Tibial nerve (tissue), 4 donors: ENCODE measurements at regions not wholly inside any gene's neighbourhood (a gene's known extent, or its start where the extent isn't known, plus 50 kb on each side); places are given as distances from the start of the nearest gene placed in this dataset.
"Not testable (repeated sequence)": the region's sequence is repeated elsewhere in the genome, so short reads cannot be mapped to it uniquely, and the experiment has no call there.

Source experiments
- DNase-seq, 2 donors: peaks; one replicate each; pipeline ENCODE4 v3.0.0-alpha.2; 2019; ENCODE audit warnings: low spot score in 2 of 2
- H3K27ac ChIP-seq, 4 donors: fragments of 200-600 bp; sonication (generic) in 3 of 4; one replicate each; pipeline ENCODE4 v1.5.1; 2017 to 2019; ENCODE audit warnings: mild to moderate bottlenecking in 1 of 4
- H3K27me3 ChIP-seq, 2 donors: fragments of 200-600 bp; sonication (generic) in 1 of 2; one replicate each; pipeline versions ENCODE4 v1.5.1 to v1.6.0; 2017 to 2019
- H3K36me3 ChIP-seq, 3 donors: fragments of 200-600 bp; sonication (generic); one replicate each; pipeline ENCODE4 v1.5.1; 2018 to 2019
- H3K4me1 ChIP-seq, 4 donors: fragments of 200-600 bp; sonication (generic) in 3 of 4; one replicate each; pipeline ENCODE4 v1.5.1; 2017 to 2019
- H3K4me3 ChIP-seq, 4 donors: fragments of 200-600 bp; sonication (generic) in 3 of 4; one replicate each; pipeline ENCODE4 v1.5.1; 2017 to 2019; ENCODE audit warnings: mild to moderate bottlenecking in 1 of 4, moderate library complexity in 1 of 4
- H3K9me3 ChIP-seq, 4 donors: fragments of 200-600 bp; sonication (generic) in 3 of 4; one replicate each; pipeline ENCODE4 v1.5.1; 2017 to 2019
- EP300 ChIP-seq, 2 donors: sonication (generic); formaldehyde crosslinking; IDR thresholded peaks; one replicate each; pipeline ENCODE4 v1.6.1; 2017; ENCODE audit warnings: antibody characterized with exemption in 2 of 2, mild to moderate bottlenecking in 1 of 2
- POLR2A ChIP-seq, 2 donors: fragments of 450-650 bp; IDR thresholded peaks; one replicate each; pipeline ENCODE4 v1.6.1; 2017; ENCODE audit warnings: antibody characterized with exemption in 2 of 2, mild to moderate bottlenecking in 2 of 2, moderate library complexity in 2 of 2
- WGBS, 2 donors: methylation state at CpG; one replicate each; pipeline ENCODE4 v1.1.5; 2018; 5-methylcytosine and 5-hydroxymethylcytosine counted together
- TF ChIP-seq, protein P1 (sequence below), 5 experiments: fragments of 200-600 bp in 3 of 5; fragments of 450-650 bp in 2 of 5; sonication (generic) in 3 of 5; IDR thresholded peaks; one replicate each; pipeline ENCODE4 v1.5.1; 2016 to 2019; ENCODE audit warnings: antibody characterized with exemption in 5 of 5, mild to moderate bottlenecking in 3 of 5, moderate library complexity in 2 of 5

DNA sequence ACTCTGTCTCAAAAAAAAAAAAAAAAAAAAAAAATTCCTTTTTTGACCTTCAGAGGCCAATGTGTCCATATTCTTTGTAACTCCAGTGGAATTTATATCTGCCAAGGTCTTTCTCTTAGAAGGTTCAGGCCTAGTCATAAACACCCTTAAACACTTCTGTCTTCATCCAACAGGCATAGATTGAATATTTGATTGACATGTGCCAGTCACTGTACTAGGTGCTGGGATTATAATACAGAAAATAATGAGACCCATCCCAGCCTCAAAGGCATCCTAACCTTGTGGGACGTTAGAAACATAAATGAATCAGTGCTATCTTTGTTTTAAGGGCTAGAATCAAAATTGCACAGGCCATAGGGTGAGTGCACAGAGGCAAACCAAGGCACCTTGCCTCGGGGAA, 62.9 kb upstream of the SERBP1 start:
- no peaks in the 10 kb centered on the region for H3K4me1 ChIP-seq
- TF ChIP-seq, protein P1, sequence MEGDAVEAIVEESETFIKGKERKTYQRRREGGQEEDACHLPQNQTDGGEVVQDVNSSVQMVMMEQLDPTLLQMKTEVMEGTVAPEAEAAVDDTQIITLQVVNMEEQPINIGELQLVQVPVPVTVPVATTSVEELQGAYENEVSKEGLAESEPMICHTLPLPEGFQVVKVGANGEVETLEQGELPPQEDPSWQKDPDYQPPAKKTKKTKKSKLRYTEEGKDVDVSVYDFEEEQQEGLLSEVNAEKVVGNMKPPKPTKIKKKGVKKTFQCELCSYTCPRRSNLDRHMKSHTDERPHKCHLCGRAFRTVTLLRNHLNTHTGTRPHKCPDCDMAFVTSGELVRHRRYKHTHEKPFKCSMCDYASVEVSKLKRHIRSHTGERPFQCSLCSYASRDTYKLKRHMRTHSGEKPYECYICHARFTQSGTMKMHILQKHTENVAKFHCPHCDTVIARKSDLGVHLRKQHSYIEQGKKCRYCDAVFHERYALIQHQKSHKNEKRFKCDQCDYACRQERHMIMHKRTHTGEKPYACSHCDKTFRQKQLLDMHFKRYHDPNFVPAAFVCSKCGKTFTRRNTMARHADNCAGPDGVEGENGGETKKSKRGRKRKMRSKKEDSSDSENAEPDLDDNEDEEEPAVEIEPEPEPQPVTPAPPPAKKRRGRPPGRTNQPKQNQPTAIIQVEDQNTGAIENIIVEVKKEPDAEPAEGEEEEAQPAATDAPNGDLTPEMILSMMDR (IDR thresholded peaks at IDR 0.05), result no peak
- TF ChIP-seq EP300 (IDR thresholded peaks at IDR 0.05) (no peak), POLR2A (IDR thresholded peaks at IDR 0.05) (no peak)
- no peak for DNase-seq
- H3K4me3 ChIP-seq, result no peak overlapping the region
- H3K27me3 ChIP-seq, result no peaks in the 10 kb centered on the region
- WGBS, 2 donors, result 64 to 74% methylated on average over 2 of the region's 2 CpGs
- no peak overlapping the region for H3K27ac ChIP-seq
- no peaks in the 10 kb centered on the region for H3K9me3 ChIP-seq
- no peaks in the 10 kb centered on the region for H3K36me3 ChIP-seq

DNA sequence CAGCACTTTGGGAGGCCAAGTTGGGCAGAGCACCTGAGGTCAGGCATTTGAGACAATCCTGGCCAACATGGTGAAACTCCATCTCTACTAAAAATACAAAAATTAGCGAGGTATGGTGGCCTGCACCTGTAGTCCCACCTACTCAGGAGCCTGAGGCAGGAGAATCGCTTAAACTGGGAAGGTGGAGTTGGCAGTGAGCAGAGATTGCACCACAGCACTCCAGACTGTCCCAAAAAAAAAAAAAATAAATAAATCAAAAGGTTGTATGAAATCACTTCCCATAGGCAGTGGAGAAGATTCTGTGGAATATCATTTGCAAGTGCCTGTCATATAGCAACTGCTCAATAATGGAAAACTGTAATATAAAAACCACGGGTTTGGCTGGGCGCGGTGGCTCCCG, 65.1 kb upstream of the SERBP1 start:
- Histone ChIP-seq H3K9me3 (no peaks in the 10 kb centered on the region), H3K27me3 (no peaks in the 10 kb centered on the region), H3K4me3 (no peak overlapping the region), H3K36me3 (no peaks in the 10 kb centered on the region), H3K27ac (no peak overlapping the region), H3K4me1 (peaks cover 0 to 2% (median 0%) of the 10 kb centered on the region in 4 donors)
- WGBS, 2 donors, result 88 to 92% methylated on average over 6 of the region's 6 CpGs
- TF ChIP-seq, protein P1 (IDR thresholded peaks at IDR 0.05), result no peak
- TF ChIP-seq EP300 (IDR thresholded peaks at IDR 0.05) (no peak), POLR2A (IDR thresholded peaks at IDR 0.05) (no peak)
- DNase-seq, result no peak

DNA sequence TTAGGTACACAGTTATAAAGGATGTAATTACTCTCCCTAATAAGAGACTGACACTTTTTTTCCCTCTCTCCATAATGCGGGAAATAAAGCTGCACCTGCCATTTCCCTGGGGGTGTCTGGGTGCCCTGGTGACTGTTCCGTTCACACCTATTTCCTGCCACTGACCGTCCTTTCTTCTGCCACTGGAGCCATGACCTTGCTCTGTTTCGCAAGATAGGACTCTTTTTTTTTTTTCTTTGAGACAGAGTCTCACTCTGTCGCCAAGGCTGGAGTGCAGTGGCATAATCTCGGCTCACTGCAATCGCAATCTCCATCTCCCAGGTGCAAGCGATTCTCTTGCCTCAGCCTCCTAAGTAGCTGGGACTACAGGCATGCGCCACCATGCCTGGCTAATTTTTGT, 66.1 kb upstream of the SERBP1 start:
- no peak for DNase-seq
- H3K36me3 ChIP-seq, result no peaks in the 10 kb centered on the region
- H3K27me3 ChIP-seq, result no peaks in the 10 kb centered on the region
- H3K27ac ChIP-seq, result no peak overlapping the region
- H3K4me3 ChIP-seq, result no peak overlapping the region
- TF ChIP-seq, protein P1 (IDR thresholded peaks at IDR 0.05), result no peak
- no peak for TF ChIP-seq POLR2A (IDR thresholded peaks at IDR 0.05)
- TF ChIP-seq EP300 (IDR thresholded peaks at IDR 0.05), result no peak
- peaks cover 0 to 6% (median 0%) of the 10 kb centered on the region in 4 donors for H3K4me1 ChIP-seq
- whole genome bisulfite sequencing, 2 donors, result 81% methylated on average over 9 of the region's 9 CpGs
- H3K9me3 ChIP-seq, result no peaks in the 10 kb centered on the region

DNA sequence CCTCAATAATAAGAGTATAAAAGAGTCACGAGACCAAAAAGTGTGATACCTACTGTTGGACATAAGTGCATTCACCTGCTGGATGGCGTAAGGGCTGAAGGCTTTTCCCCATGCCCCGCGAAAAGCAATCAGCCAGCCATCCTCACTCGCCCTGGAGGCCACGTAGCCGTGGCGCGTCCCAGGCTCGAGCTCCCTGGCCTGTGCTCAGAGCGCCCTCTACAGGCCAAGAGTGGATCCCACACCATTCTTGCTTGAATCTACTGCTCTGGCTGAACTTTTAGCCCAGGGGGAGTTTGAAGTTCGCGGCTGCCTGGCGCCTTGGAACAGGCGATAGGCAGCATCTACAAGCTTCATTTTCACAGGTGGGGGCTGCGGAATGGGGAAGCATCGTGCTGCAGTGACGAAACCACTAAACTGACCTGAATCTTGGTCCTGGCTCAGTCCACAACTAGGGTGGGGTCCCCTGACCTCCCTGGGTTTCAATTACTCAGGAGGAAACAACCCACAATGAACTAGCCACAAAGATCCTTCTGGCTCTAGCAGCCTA, 70.3 kb upstream of the SERBP1 start:
- H3K4me3 ChIP-seq, result no peak overlapping the region
- no peaks in the 10 kb centered on the region for H3K36me3 ChIP-seq
- 3% methylated on average over 16 to 18 of the region's 18 CpGs for WGBS, 2 donors
- H3K9me3 ChIP-seq, result no peaks in the 10 kb centered on the region
- H3K4me1 ChIP-seq, result peaks cover 0 to 6% (median 0%) of the 10 kb centered on the region in 4 donors
- no peaks in the 10 kb centered on the region for H3K27me3 ChIP-seq
- peak; percentile 83 to 91 for DNase-seq
- TF ChIP-seq POLR2A (IDR thresholded peaks at IDR 0.05) (no peak), EP300 (IDR thresholded peaks at IDR 0.05) (no peak)
- TF ChIP-seq, protein P1 (IDR thresholded peaks at IDR 0.05), result peak; percentile 92 to 97 (median 93)
- H3K27ac ChIP-seq, result no peak overlapping the region

DNA sequence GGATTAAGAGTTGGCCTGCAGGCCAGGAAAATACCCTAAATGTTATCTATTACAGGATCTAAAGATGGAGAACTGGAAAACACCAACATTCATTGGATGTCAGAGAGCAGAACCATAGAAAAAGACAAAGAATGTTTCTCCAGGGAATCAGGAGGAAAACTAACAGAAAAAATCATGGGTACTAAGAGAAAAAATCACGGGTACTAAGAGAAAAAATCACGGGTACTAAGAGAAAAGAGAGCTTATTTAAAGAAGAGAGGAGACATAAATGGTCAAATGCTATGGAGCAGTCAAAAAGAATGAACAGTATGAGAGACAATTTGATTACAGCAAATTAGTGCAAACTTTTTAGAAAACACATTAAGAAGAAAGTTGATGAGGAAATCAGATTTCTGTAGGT, 73.8 kb upstream of the SERBP1 start:
- TF ChIP-seq, protein P1 (IDR thresholded peaks at IDR 0.05), result no peak
- TF ChIP-seq POLR2A (IDR thresholded peaks at IDR 0.05) (no peak), EP300 (IDR thresholded peaks at IDR 0.05) (no peak)
- peaks cover 0 to 6% (median 0%) of the 10 kb centered on the region in 4 donors for H3K4me1 ChIP-seq
- H3K4me3 ChIP-seq, result no peak overlapping the region
- H3K9me3 ChIP-seq, result no peaks in the 10 kb centered on the region
- WGBS, 2 donors, result 80 to 81% methylated on average over 2 of the region's 2 CpGs
- DNase-seq, result no peak
- H3K27me3 ChIP-seq, result no peaks in the 10 kb centered on the region
- no peak overlapping the region for H3K27ac ChIP-seq
- H3K36me3 ChIP-seq, result no peaks in the 10 kb centered on the region

DNA sequence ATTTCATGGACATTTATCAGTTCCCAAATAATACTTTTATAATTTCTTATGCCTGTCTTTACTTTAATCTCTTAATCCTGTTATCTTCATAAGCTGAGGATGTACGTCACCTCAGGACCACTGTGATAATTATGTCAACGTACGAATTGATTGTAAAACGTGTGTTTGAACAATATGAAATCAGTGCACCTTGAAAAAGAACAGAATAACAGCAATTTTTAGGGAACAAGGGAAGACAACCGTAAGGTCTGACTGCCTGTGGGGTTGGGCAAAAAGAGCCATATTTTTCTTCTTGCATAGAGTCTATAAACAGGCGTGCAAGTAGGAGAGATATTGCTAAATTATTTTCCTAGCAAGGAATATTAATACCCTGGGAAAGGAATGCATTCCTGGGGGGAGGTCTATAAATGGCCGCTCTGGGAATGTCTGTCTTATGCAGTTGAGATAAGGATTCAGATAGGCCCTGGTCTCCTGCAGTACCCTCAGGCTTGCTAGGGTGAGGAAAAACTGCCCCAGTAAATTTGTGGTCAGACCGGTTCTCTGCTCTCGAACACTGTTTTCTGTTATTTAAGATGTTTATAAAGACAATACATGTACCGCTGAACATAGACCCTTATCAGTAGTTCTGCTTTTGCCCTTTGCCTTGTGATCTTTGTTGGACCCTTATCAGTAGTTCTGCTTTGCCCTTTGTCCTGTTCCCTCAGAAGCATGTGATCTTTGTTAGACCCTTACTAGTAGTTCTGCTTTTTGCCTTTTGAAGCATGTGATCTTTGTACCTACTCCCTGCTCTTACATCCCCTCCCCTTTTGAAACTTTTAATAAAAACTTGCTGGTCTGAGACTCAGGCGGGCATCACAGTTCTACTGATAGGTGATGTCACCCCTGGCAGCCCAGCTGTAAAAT, 83.4 kb upstream of the SERBP1 start:
- not testable (repeated sequence) for H3K4me3 ChIP-seq, H3K27me3 ChIP-seq, H3K27ac ChIP-seq, H3K9me3 ChIP-seq, H3K4me1 ChIP-seq, H3K36me3 ChIP-seq, DNase-seq
- 85 to 87% methylated on average over 11 of the region's 11 CpGs for WGBS, 2 donors
